ENCODE measurements at regions not wholly inside any gene's neighbourhood (a gene's known extent, or its start where the extent isn't known, plus 50 kb on each side); places are given as distances from the start of the nearest gene placed in this dataset.

GRCh38 chrX:27008486-27008885 lies 454.7 kb downstream of the PPP4R3C start:
- H3K9me3 ChIP-seq (ENCODE audit: control insufficient read depth in 4 of 4, insufficient read depth in 3 of 4, low read length in 3 of 4): no peaks in the 10 kb centered on the region
- no peaks in the 10 kb centered on the region for H3K4me1 ChIP-seq (ENCODE audit: control insufficient read depth in 5 of 5, insufficient read depth in 5 of 5, low read length in 5 of 5)
- ATAC-seq (ENCODE audit: insufficient read depth, low FRiP score): no peak
- no peak overlapping the region for H3K4me3 ChIP-seq
- TF ChIP-seq, protein P1, sequence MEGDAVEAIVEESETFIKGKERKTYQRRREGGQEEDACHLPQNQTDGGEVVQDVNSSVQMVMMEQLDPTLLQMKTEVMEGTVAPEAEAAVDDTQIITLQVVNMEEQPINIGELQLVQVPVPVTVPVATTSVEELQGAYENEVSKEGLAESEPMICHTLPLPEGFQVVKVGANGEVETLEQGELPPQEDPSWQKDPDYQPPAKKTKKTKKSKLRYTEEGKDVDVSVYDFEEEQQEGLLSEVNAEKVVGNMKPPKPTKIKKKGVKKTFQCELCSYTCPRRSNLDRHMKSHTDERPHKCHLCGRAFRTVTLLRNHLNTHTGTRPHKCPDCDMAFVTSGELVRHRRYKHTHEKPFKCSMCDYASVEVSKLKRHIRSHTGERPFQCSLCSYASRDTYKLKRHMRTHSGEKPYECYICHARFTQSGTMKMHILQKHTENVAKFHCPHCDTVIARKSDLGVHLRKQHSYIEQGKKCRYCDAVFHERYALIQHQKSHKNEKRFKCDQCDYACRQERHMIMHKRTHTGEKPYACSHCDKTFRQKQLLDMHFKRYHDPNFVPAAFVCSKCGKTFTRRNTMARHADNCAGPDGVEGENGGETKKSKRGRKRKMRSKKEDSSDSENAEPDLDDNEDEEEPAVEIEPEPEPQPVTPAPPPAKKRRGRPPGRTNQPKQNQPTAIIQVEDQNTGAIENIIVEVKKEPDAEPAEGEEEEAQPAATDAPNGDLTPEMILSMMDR (IDR thresholded peaks at IDR 0.05; ENCODE audit: control extremely low read depth, extremely low read depth): no peak
- 67 to 71% methylated on average over 5 of the region's 5 CpGs for WGBS, 2 donors
- no peaks in the 10 kb centered on the region for H3K36me3 ChIP-seq (ENCODE audit: control insufficient read depth in 4 of 4, insufficient read depth in 4 of 4, low read length in 4 of 4)
- no peak overlapping the region for H3K9ac ChIP-seq (ENCODE audit: insufficient read depth in 1 of 2, low read length in 2 of 2)
- no peaks in the 10 kb centered on the region for H3K27me3 ChIP-seq (ENCODE audit: control insufficient read depth in 3 of 3, insufficient read depth in 3 of 3, low read length in 2 of 3)
- no peak for DNase-seq
- no peak overlapping the region for H3K27ac ChIP-seq (ENCODE audit: low read depth in 1 of 2, low read length in 1 of 2)

DNA sequence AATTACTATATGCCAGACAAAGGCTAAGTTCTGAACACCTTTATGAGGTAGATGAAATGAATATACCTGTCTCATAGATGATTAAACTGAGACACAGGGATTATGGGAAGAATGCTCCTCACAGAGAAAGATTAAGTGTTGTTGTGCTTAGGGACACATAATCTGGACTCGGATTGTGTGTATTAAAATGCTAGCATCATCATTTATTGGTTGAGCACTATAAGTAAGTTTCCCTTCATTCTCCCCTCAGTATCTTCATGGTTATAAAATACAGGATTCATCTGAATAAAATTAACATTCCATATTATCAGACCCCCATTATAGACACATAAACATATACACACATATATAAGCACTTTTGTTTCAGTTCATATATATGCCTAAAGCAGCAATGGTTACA lies 463.5 kb downstream of the PPP4R3C start:
- ATAC-seq (ENCODE audit: insufficient read depth, low FRiP score): no peak

DNA sequence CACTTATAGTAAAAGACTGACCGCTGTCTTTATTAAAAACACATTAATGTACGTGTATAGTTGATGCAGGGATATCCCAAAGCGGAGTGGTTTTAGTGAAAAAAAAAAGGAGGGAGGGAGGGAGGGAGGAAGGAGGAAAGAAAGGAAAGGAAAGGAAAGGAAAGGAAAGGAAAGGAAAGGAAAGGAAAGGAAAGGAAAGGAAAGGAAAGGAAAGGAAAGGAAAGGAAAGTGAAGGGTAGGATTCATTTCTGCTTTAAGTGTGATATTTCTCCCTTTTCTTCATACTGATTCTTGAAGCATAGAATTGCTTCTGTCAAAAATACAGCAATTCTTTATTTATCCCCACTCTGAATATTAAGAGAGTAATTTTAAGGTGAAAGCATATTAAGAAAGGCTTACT lies 504.9 kb downstream of the PPP4R3C start:
- Histone ChIP-seq H3K9me3 (ENCODE audit: control insufficient read depth in 4 of 4, insufficient read depth in 3 of 4, low read length in 3 of 4) (no peaks in the 10 kb centered on the region), H3K27me3 (ENCODE audit: control insufficient read depth in 3 of 3, insufficient read depth in 3 of 3, low read length in 2 of 3) (peaks cover 0 to 3% (median 0%) of the 10 kb centered on the region in 3 donors), H3K27ac (ENCODE audit: low read depth in 1 of 2, low read length in 1 of 2) (no peak overlapping the region), H3K36me3 (ENCODE audit: control insufficient read depth in 4 of 4, insufficient read depth in 4 of 4, low read length in 4 of 4) (no peaks in the 10 kb centered on the region), H3K9ac (ENCODE audit: insufficient read depth in 1 of 2, low read length in 2 of 2) (no peak overlapping the region), H3K4me1 (ENCODE audit: control insufficient read depth in 5 of 5, insufficient read depth in 5 of 5, low read length in 5 of 5) (no peaks in the 10 kb centered on the region), H3K4me3 (no peak overlapping the region)
- ATAC-seq (ENCODE audit: insufficient read depth, low FRiP score) (no peak), DNase-seq (no peak)
- TF ChIP-seq, protein P1 (IDR thresholded peaks at IDR 0.05; ENCODE audit: control extremely low read depth, extremely low read depth): no peak
- WGBS, 2 donors: 67 to 82% methylated on average over 3 of the region's 3 CpGs

More for the DNA sequence above, 463.5 kb downstream of the PPP4R3C start:
- TF ChIP-seq, protein P1 (IDR thresholded peaks at IDR 0.05; ENCODE audit: control extremely low read depth, extremely low read depth): no peak
- Histone ChIP-seq H3K4me1 (ENCODE audit: control insufficient read depth in 5 of 5, insufficient read depth in 5 of 5, low read length in 5 of 5) (no peaks in the 10 kb centered on the region), H3K9me3 (ENCODE audit: control insufficient read depth in 4 of 4, insufficient read depth in 3 of 4, low read length in 3 of 4) (peaks cover 0 to 3% (median 0%) of the 10 kb centered on the region in 4 donors), H3K4me3 (no peak overlapping the region), H3K9ac (ENCODE audit: insufficient read depth in 1 of 2, low read length in 2 of 2) (no peak overlapping the region), H3K36me3 (ENCODE audit: control insufficient read depth in 4 of 4, insufficient read depth in 4 of 4, low read length in 4 of 4) (no peaks in the 10 kb centered on the region), H3K27me3 (ENCODE audit: control insufficient read depth in 3 of 3, insufficient read depth in 3 of 3, low read length in 2 of 3) (no peaks in the 10 kb centered on the region), H3K27ac (ENCODE audit: low read depth in 1 of 2, low read length in 1 of 2) (no peak overlapping the region)
- DNase-seq: no peak
- 78 to 92% methylated on average over 1 of the region's 1 CpG for WGBS, 2 donors

DNA sequence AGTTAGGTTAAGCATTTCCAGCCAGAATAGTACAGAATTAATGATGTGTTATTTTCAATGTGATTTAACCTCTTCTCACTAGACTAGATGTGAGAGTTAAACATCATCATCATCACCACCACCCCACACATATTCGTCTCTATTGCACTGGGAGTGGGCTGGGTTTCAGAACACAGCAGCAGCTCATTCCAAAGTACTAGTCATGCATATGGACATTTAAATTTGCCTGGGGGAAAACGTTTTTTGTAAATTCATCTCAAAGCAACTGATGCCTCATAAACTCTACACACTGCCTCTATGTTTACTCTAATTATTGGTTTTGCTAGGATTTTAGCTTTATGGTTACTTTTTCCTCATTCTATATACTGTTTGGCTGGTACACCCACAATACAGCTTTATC lies 509.1 kb downstream of the PPP4R3C start:
- TF ChIP-seq, protein P1 (IDR thresholded peaks at IDR 0.05; ENCODE audit: control extremely low read depth, extremely low read depth): no peak
- Histone ChIP-seq H3K27ac (ENCODE audit: low read depth in 1 of 2, low read length in 1 of 2) (no peak overlapping the region), H3K4me1 (ENCODE audit: control insufficient read depth in 5 of 5, insufficient read depth in 5 of 5, low read length in 5 of 5) (no peaks in the 10 kb centered on the region), H3K9me3 (ENCODE audit: control insufficient read depth in 4 of 4, insufficient read depth in 3 of 4, low read length in 3 of 4) (no peaks in the 10 kb centered on the region), H3K27me3 (ENCODE audit: control insufficient read depth in 3 of 3, insufficient read depth in 3 of 3, low read length in 2 of 3) (peaks cover 0 to 3% (median 0%) of the 10 kb centered on the region in 3 donors), H3K36me3 (ENCODE audit: control insufficient read depth in 4 of 4, insufficient read depth in 4 of 4, low read length in 4 of 4) (no peaks in the 10 kb centered on the region), H3K4me3 (no peak overlapping the region), H3K9ac (ENCODE audit: insufficient read depth in 1 of 2, low read length in 2 of 2) (no peak overlapping the region)
- DNase-seq: peak in 1 of 3 donors; percentile 3
- ATAC-seq (ENCODE audit: insufficient read depth, low FRiP score): no peak
- WGBS, 2 donors: 21 to 25% methylated on average over 2 of the region's 2 CpGs
